ENCODE measurements at regions not wholly inside any gene's neighbourhood (a gene's known extent, or its start where the extent isn't known, plus 50 kb on each side); places are given as distances from the start of the nearest gene placed in this dataset.
"Not testable (repeated sequence)": the region's sequence is repeated elsewhere in the genome, so short reads cannot be mapped to it uniquely, and the experiment has no call there.

- DNase-seq = no peak
Observed at GRCh38 chr2:52347292-52347691, 1315.4 kb upstream of the NRXN1 start.

GRCh38 chr2:52345676-52346075 is 1313.7 kb upstream of the NRXN1 start:
- DNase-seq = no peak

GRCh38 chr2:52345082-52345481 is 1313.2 kb upstream of the NRXN1 start:
- no peak for DNase-seq

- DNase-seq = no peak
Observed at GRCh38 chr2:52343706-52344266, 1311.9 kb upstream of the NRXN1 start.

- no peak for DNase-seq
Observed at GRCh38 chr2:52343010-52343409, 1311.1 kb upstream of the NRXN1 start.

GRCh38 chr2:52342458-52342857 is 1310.5 kb upstream of the NRXN1 start:
- DNase-seq = no peak

GRCh38 chr2:52341732-52342131 is 1309.8 kb upstream of the NRXN1 start:
- no peak for DNase-seq

- no peak for DNase-seq
Observed at GRCh38 chr2:52340171-52340570, 1308.2 kb upstream of the NRXN1 start.

- not testable (repeated sequence) for DNase-seq
Observed at GRCh38 chr2:52337786-52338185, 1305.9 kb upstream of the NRXN1 start.

GRCh38 chr2:52336951-52337350 is 1305.0 kb upstream of the NRXN1 start:
- DNase-seq = no peak

GRCh38 chr2:52335727-52336126 is 1303.8 kb upstream of the NRXN1 start:
- DNase-seq = no peak

GRCh38 chr2:52334185-52334584 is 1302.3 kb upstream of the NRXN1 start:
- DNase-seq = no peak

- no peak for DNase-seq
Observed at GRCh38 chr2:52327641-52328040, 1295.7 kb upstream of the NRXN1 start.

GRCh38 chr2:52314231-52314630 is 1282.3 kb upstream of the NRXN1 start:
- no peak for DNase-seq

GRCh38 chr2:52312486-52312885 is 1280.6 kb upstream of the NRXN1 start:
- DNase-seq = no peak

GRCh38 chr2:52311862-52312261 is 1279.9 kb upstream of the NRXN1 start:
- no peak for DNase-seq

- DNase-seq = no peak
Observed at GRCh38 chr2:52308156-52308555, 1276.2 kb upstream of the NRXN1 start.

GRCh38 chr2:52294628-52295027 is 1262.7 kb upstream of the NRXN1 start:
- DNase-seq = no peak

- DNase-seq = no peak
Observed at GRCh38 chr2:52292801-52293200, 1260.9 kb upstream of the NRXN1 start.

GRCh38 chr2:52289741-52290140 is 1257.8 kb upstream of the NRXN1 start:
- DNase-seq = no peak

- no peak for DNase-seq
Observed at GRCh38 chr2:52288596-52288995, 1256.7 kb upstream of the NRXN1 start.

GRCh38 chr2:52269696-52270485 is 1238.0 kb upstream of the NRXN1 start:
- no peak for DNase-seq

GRCh38 chr2:52264911-52265310 is 1233.0 kb upstream of the NRXN1 start:
- no peak for DNase-seq

- peak; percentile 1 for DNase-seq
Observed at GRCh38 chr2:52264488-52264887, 1232.6 kb upstream of the NRXN1 start.
